Stimulated activated CD4-positive, alpha-beta T cell treated with anti-CD3 and anti-CD28 coated beads, Interleukin-4, amount 100 ng/mL, for 4 hours (primary cell): ENCODE measurements at regions not wholly inside any gene's neighbourhood (a gene's known extent, or its start where the extent isn't known, plus 50 kb on each side); places are given as distances from the start of the nearest gene placed in this dataset.
A peak's percentile ranks its signal among the peaks of the same experiment; 100 is the strongest.
"Not testable (repeated sequence)": the region's sequence is repeated elsewhere in the genome, so short reads cannot be mapped to it uniquely, and the experiment has no call there.

Experiments
- DNase-seq, 2 experiments: peaks; one replicate each; pipeline ENCODE4 v3.0.0-alpha.2; 2020

GRCh38 chr3:72269475-72269874 lies 484.5 kb upstream of the PROK2 start:
- no peak for DNase-seq

- not testable (repeated sequence) for DNase-seq
These were observed 482.1 kb upstream of the PROK2 start for GRCh38 chr3:72266921-72267524.

- DNase-seq: no peak
These were observed 481.0 kb upstream of the PROK2 start for GRCh38 chr3:72266016-72266370.

- no peak for DNase-seq
These were observed 480.5 kb upstream of the PROK2 start for GRCh38 chr3:72265256-72266015.

- no peak for DNase-seq
These were observed 478.5 kb upstream of the PROK2 start for GRCh38 chr3:72263223-72263990.

- DNase-seq: no peak
These were observed 477.8 kb upstream of the PROK2 start for GRCh38 chr3:72262736-72263135.

GRCh38 chr3:72261566-72262564 lies 476.9 kb upstream of the PROK2 start:
- DNase-seq: no peak

GRCh38 chr3:72260588-72260910 lies 475.6 kb upstream of the PROK2 start:
- DNase-seq: no peak

GRCh38 chr3:72259755-72260587 lies 475.0 kb upstream of the PROK2 start:
- DNase-seq: no peak

- DNase-seq: peak in 1 of 2 experiments; percentile 5
These were observed 473.6 kb upstream of the PROK2 start for GRCh38 chr3:72258361-72259141.

GRCh38 chr3:72257738-72258137 lies 472.8 kb upstream of the PROK2 start:
- DNase-seq: no peak

GRCh38 chr3:72257203-72257602 lies 472.3 kb upstream of the PROK2 start:
- no peak for DNase-seq

GRCh38 chr3:72256716-72257115 lies 471.8 kb upstream of the PROK2 start:
- DNase-seq: no peak

- DNase-seq: peak in 1 of 2 experiments; percentile 31
These were observed 471.0 kb upstream of the PROK2 start for GRCh38 chr3:72255791-72256559.

GRCh38 chr3:72255191-72255590 lies 470.2 kb upstream of the PROK2 start:
- no peak for DNase-seq

GRCh38 chr3:72254483-72254882 lies 469.5 kb upstream of the PROK2 start:
- DNase-seq: no peak

- no peak for DNase-seq
These were observed 465.8 kb upstream of the PROK2 start for GRCh38 chr3:72250725-72251124.

GRCh38 chr3:72248869-72249268 lies 463.9 kb upstream of the PROK2 start:
- DNase-seq: no peak

- no peak for DNase-seq
These were observed 463.4 kb upstream of the PROK2 start for GRCh38 chr3:72248389-72248761.

GRCh38 chr3:72247645-72248388 lies 462.9 kb upstream of the PROK2 start:
- DNase-seq: no peak
